Fibroblast of gingiva (primary cell): ENCODE measurements at regions not wholly inside any gene's neighbourhood (a gene's known extent, or its start where the extent isn't known, plus 50 kb on each side); places are given as distances from the start of the nearest gene placed in this dataset.

ENCODE experiments used
- DNase-seq: peaks from one replicate; pipeline ENCODE4 v3.0.0-alpha.2; 2011; ENCODE audit warnings: low read depth

- no peak for DNase-seq
These were observed 745.7 kb downstream of the RFPL4B start for GRCh38 chr6:113092795-113093194.

GRCh38 chr6:113094779-113095178, 747.6 kb downstream of the RFPL4B start:
- DNase-seq: peak; percentile 70

DNA sequence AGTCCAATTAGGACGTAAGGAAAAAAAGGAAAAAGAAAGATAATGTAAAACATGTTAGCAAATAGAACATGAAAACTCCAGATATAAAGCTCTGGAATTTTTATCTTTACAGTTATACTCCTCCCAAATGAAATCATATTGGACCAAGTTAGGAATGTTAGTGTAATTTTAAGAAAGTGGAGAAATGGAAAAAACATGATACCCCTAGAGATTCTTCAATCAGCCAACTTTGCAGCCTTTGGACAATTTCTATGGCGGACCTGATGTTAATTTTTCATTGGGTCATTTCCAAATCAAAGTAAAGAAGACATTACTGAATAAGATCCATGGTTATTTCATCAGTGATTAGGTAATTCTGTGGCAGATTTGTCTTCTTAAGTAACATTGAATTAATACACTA, 748.7 kb downstream of the RFPL4B start:
- DNase-seq: no peak

DNA sequence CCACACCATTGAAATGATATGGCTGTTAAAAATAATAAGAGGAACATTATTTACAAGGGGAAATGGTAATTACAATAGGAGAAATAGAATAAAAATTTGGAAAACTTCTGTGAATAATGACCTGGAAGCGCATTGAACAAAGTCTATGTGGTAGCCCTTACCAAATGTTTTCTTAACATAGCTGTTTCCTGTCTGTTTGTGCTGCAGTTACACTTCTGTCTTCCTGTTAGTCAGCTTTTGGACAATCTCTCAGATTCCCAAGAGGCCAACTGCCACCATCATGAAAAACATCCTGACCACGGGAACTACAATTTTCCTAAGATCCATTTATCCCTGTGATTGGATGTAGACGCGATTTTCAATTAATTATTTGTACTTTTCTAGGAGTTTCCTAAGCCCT, 754.4 kb upstream of the MARCKS start:
- DNase-seq: no peak

GRCh38 chr6:113103634-113104361, 753.3 kb upstream of the MARCKS start:
- DNase-seq: peak; percentile 52

- DNase-seq: no peak
These were observed 752.6 kb upstream of the MARCKS start for GRCh38 chr6:113104541-113104940.

DNA sequence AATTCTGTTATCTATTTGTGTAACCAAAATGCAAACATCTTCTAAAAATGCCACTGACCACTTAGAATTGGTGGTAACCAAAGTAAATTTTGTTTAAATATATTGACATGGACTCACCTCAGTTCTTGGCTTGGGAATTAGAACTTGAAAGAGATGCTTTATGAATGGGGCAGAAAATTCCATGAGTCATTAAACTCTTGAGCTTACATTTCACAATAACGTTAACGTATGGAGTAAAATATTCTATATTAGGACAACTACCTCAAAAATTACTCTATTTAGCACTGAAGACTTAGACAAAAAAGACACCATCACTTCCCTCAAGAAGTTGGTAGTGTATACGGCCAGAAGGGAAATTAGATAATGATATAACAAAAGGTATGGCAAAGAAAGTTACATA, 752.2 kb upstream of the MARCKS start:
- DNase-seq: no peak

- no peak for DNase-seq
These were observed 746.9 kb upstream of the MARCKS start for GRCh38 chr6:113110211-113110610.

- no peak for DNase-seq
These were observed 745.6 kb upstream of the MARCKS start for GRCh38 chr6:113111550-113111949.

DNA sequence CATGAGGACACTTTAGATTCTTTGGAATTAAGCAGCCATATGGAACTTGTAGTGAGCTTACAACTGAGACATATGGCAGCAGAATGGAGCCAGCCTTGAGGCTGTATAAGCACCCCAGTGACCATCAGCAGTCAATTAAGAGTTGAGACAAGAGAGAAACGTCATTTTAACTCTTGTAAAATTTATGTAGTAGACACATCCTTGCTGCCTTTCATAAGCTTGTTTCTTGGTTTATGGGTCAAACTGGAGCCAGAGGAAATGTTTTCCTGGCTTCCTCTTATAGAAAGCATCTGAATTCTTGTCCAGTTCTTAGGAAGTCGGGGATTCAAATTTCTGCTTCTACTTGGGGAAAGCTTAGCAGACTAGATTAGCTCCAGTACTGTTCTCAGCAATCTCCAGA, 745.1 kb upstream of the MARCKS start:
- no peak for DNase-seq

- DNase-seq: no peak
These were observed 741.9 kb upstream of the MARCKS start for GRCh38 chr6:113115196-113115595.

DNA sequence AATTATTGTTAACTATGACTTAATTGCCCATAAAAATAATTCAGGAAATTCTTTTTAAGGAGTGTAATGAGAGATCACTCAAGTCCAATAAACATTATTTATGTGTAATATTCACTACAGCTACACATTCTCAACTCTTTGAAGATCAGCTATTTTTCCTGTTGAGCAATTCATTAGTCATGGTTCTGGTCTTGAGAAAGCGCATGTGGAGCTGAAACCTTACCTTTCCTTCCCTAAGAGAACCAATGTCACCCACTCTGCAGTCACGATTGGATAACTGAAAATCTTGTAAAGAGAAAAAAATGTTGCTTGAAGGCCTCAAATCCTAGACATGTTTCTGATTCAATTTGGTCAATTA, 736.9 kb upstream of the MARCKS start:
- DNase-seq: peak; percentile 86

- DNase-seq: peak; percentile 47
These were observed 736.4 kb upstream of the MARCKS start for GRCh38 chr6:113120582-113121285.

- DNase-seq: no peak
These were observed 735.6 kb upstream of the MARCKS start for GRCh38 chr6:113121571-113121970.

DNA sequence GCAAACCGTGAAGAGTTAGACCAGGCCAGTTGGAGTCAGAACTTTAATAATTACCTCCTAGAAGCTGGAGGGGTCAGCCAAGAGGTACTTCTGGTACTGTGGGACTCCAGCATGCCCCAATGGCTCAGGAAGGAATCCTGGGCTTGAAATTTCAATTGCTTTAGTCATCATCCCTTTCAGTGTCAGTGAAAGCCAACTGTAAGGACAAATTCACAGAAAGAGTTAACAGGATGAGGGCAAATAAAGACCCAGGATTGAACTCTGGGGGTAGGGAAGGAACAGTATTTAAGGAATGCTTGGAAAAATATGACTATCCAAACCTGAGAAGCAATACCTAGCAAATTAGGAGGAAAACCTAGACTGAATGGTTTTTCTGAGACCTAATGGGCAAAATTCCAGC, 735.1 kb upstream of the MARCKS start:
- DNase-seq: peak; percentile 43

- no peak for DNase-seq
These were observed 731.5 kb upstream of the MARCKS start for GRCh38 chr6:113125626-113126025.

GRCh38 chr6:113127786-113128419, 729.2 kb upstream of the MARCKS start:
- DNase-seq: no peak

- DNase-seq: no peak
These were observed 728.5 kb upstream of the MARCKS start for GRCh38 chr6:113128661-113129060.

- no peak for DNase-seq
These were observed 727.2 kb upstream of the MARCKS start for GRCh38 chr6:113129991-113130390.

DNA sequence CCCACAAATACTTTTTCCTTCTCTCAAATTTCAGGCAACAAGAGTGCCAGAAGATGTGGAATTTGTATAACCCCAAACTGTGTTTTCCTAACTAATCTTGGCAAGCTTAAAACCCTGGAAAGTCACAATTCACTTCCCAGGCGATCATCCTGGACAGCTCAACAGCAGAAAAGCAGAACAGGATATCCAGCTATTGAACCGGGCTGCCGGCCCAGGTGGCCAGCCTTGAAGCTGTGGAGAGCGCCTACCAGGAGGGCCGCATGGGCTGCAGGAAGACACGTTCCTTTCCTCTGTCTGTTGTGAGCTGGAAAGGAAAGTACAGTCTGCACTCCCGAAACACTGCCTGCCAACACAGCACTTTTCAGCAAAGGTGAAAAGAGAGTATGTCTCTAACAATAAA, 719.7 kb upstream of the MARCKS start:
- peak; percentile 10 for DNase-seq

DNA sequence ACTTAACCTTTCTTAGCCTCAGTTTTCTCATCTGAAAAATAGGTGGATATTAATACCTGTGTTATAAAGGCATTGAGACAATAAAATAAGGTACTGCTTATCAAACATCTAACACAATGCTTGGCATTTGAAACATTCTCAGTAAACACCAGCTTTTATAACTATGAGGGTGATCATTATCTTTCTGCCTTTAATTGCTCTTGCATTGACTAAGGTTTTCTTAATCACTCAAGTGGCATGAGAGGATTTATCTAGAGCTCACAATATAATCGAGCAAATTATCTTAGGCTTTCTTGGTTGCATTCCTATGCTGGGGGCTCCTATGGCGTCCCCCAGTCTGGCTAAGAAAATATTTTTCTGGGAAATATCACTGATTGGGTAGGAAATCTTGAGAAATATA, 716.4 kb upstream of the MARCKS start:
- no peak for DNase-seq

- DNase-seq: no peak
These were observed 715.2 kb upstream of the MARCKS start for GRCh38 chr6:113141901-113142300.

GRCh38 chr6:113142671-113143174, 714.4 kb upstream of the MARCKS start:
- DNase-seq: no peak
